A673 (cell line): ENCODE measurements at regions not wholly inside any gene's neighbourhood (a gene's known extent, or its start where the extent isn't known, plus 50 kb on each side); places are given as distances from the start of the nearest gene placed in this dataset.

Source experiments
- BruUV-seq: library from RNA; stranded (reverse); fragments of 400-500 nt; replicated peaks from 2 replicates; lab custom pipeline; 2021; lab: Mats Ljungman, UMichigan
- CTCF ChIA-PET: fragments of 300-600 bp; sonication (Branson Sonifier 250); formaldehyde crosslinking; loops from one replicate; lab custom pipeline; 2022; ENCODE audit warnings: antibody characterized with exemption; lab: Charles Lee
- POLR2A ChIA-PET: fragments of 300-600 bp; sonication (Branson Sonifier 250); formaldehyde crosslinking; loops from one replicate; lab custom pipeline; 2022; ENCODE audit warnings: antibody characterized with exemption; ENCODE audit not compliant: low non-redundant PET; lab: Charles Lee
- DNase-seq: peaks from one replicate; pipeline ENCODE4 v3.0.0-alpha.2; 2015; ENCODE audit warnings: low spot score
- H3K27ac ChIP-seq: fragments of 200-600 bp; sonication (generic); 2 replicates; pipeline ENCODE4 v1.5.1; 2016; ENCODE audit warnings: mixed run types, low read depth, mild to moderate bottlenecking, mixed read lengths, antibody characterized with exemption, low read length; ENCODE audit not compliant: poor library complexity, severe bottlenecking
- H3K27me3 ChIP-seq: fragments of 200-600 bp; sonication (generic); replicated peaks from 2 replicates; pipeline ENCODE4 v1.6.1; 2017; ENCODE audit warnings: mixed run types, low read depth, mild to moderate bottlenecking, mixed read lengths, antibody characterized with exemption, low read length; ENCODE audit not compliant: insufficient read depth, poor library complexity
- H3K36me3 ChIP-seq: fragments of 200-600 bp; sonication (generic); 2 replicates; pipeline ENCODE4 v1.6.1; 2016; ENCODE audit warnings: mixed run types, mild to moderate bottlenecking, mixed read lengths, antibody characterized with exemption, low read length; ENCODE audit not compliant: insufficient read depth, poor library complexity, severe bottlenecking
- H3K4me1 ChIP-seq: fragments of 200-600 bp; sonication (generic); 2 replicates; pipeline ENCODE4 v1.6.1; 2017; ENCODE audit warnings: mixed run types, mild to moderate bottlenecking, mixed read lengths, antibody characterized with exemption, low read length; ENCODE audit not compliant: insufficient read depth, poor library complexity, severe bottlenecking
- H3K4me3 ChIP-seq: fragments of 200-600 bp; sonication (generic); 2 replicates; pipeline ENCODE4 v1.5.1; 2016; ENCODE audit warnings: low read depth, mixed run types, mild to moderate bottlenecking, mixed read lengths, low read length; ENCODE audit not compliant: poor library complexity, severe bottlenecking
- H3K9me3 ChIP-seq: fragments of 200-600 bp; sonication (generic); 2 replicates; pipeline ENCODE4 v1.6.1; 2016; ENCODE audit warnings: mixed run types, low read depth, mild to moderate bottlenecking, mixed read lengths, antibody characterized with exemption, low read length; ENCODE audit not compliant: poor library complexity, severe bottlenecking
- EZH2 ChIP-seq: fragments of 200-600 bp; sonication (generic); IDR thresholded peaks from 2 replicates; pipeline ENCODE4 v1.6.1; 2017; ENCODE audit warnings: borderline replicate concordance, low read depth, mild to moderate bottlenecking, mixed read lengths, antibody characterized with exemption, low read length; ENCODE audit not compliant: poor library complexity, severe bottlenecking
- intact Hi-C: fragments of 100-400 bp; cut with micrococcal nuclease; formaldehyde crosslinking; loops from one replicate; pipeline ENCODE4 v1.10.0; 2022; ENCODE audit not compliant: unreplicated experiment
- TF ChIP-seq, protein P1 (sequence below): fragments of 300-800, 200-600 bp; sonication (generic); conservative IDR thresholded peaks from 2 replicates; pipeline ENCODE4 v1.5.1; 2017; ENCODE audit warnings: low read depth, mild to moderate bottlenecking, antibody characterized with exemption, low read length, moderate library complexity, mixed read lengths

DNA sequence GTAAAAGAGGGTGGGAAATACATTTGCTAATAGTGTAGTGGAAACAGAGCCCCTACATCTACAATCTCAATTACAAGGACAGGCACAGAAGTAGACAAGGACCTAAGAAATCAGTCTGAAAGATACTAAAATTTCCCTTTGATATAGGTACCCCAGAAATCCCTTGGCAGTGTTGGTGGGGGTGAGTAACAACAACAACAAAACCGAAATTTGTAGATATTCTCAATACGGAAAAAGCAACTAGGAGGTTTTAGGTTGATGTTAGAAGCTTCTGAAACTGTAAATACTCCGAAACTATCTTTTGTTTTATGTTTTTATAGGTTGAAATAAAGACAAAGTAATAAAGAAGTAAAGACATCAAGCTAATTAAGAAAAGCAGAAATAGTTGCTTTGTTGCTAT is 323.1 kb upstream of the CBLB start:
- Histone ChIP-seq H3K27ac (no peak overlapping the region), H3K27me3 (no peaks in the 10 kb centered on the region), H3K9me3 (peaks cover 3% of the 10 kb centered on the region), H3K4me3 (no peak overlapping the region), H3K36me3 (no peaks in the 10 kb centered on the region), H3K4me1 (no peaks in the 10 kb centered on the region)
- intact Hi-C loops = no loop called here
- no peak for DNase-seq
- no peak for TF ChIP-seq EZH2
- TF ChIP-seq, protein P1, sequence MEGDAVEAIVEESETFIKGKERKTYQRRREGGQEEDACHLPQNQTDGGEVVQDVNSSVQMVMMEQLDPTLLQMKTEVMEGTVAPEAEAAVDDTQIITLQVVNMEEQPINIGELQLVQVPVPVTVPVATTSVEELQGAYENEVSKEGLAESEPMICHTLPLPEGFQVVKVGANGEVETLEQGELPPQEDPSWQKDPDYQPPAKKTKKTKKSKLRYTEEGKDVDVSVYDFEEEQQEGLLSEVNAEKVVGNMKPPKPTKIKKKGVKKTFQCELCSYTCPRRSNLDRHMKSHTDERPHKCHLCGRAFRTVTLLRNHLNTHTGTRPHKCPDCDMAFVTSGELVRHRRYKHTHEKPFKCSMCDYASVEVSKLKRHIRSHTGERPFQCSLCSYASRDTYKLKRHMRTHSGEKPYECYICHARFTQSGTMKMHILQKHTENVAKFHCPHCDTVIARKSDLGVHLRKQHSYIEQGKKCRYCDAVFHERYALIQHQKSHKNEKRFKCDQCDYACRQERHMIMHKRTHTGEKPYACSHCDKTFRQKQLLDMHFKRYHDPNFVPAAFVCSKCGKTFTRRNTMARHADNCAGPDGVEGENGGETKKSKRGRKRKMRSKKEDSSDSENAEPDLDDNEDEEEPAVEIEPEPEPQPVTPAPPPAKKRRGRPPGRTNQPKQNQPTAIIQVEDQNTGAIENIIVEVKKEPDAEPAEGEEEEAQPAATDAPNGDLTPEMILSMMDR = no peak
- ChIA-PET POLR2A (no interaction called here), CTCF (no interaction called here)
- BruUV-seq = no TSS peak

DNA sequence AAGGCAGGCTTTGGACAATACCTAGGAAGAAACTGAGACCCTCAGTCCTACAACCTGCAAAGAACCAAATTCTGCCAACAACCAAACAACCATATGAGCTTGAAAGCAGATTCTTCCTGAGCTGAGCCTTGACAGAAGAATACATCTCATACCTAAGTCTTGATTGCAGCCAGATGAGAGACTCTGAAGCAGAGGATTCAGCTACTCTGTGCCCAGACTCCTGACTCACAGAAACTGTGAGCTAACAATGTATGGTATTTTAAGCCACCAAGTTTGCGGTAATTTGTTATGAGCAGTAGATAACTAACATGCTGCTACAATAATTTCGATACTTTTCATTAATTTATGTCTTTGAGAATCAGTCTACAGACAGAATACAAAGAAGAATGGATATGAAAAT is 325.1 kb upstream of the CBLB start:
- CTCF ChIA-PET = no interaction called here
- intact Hi-C loops = no loop called here
- DNase-seq = no peak
- POLR2A ChIA-PET = no interaction called here
- no peaks in the 10 kb centered on the region for H3K27me3 ChIP-seq
- no peak overlapping the region for H3K27ac ChIP-seq
- H3K36me3 ChIP-seq = no peaks in the 10 kb centered on the region
- H3K9me3 ChIP-seq = peaks cover 3% of the 10 kb centered on the region
- no peak overlapping the region for H3K4me3 ChIP-seq
- no peak for TF ChIP-seq EZH2
- TF ChIP-seq, protein P1 = no peak
- H3K4me1 ChIP-seq = no peaks in the 10 kb centered on the region
- no TSS peak for BruUV-seq

DNA sequence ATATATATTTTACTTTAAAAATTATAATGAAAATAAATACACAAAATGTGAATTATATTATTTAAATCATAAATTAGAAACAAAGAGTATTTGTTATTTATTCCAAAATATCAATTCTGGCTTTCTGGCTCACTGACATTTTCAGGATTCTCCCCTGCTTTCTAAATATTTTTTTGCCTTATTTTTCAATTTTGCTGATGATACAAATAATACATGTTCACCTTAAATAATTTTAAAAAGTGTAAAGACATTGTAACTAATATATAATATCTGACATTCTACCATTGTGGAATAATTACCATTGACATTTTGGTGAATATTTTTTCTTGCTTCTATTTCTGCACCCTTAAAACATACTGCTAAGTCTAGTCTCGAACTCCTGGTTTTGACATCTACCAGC is 325.9 kb upstream of the CBLB start:
- Histone ChIP-seq H3K36me3 (no peaks in the 10 kb centered on the region), H3K27ac (no peak overlapping the region), H3K27me3 (no peaks in the 10 kb centered on the region), H3K4me1 (no peaks in the 10 kb centered on the region), H3K9me3 (peaks cover 3% of the 10 kb centered on the region), H3K4me3 (no peak overlapping the region)
- no peak for DNase-seq
- BruUV-seq = no TSS peak
- POLR2A ChIA-PET = no interaction called here
- CTCF ChIA-PET = no interaction called here
- TF ChIP-seq, protein P1 = no peak
- no peak for TF ChIP-seq EZH2
- intact Hi-C loops = no loop called here
